CD4-positive, CD25-positive, alpha-beta regulatory T cell (primary cell): ENCODE measurements at regions not wholly inside any gene's neighbourhood (a gene's known extent, or its start where the extent isn't known, plus 50 kb on each side); places are given as distances from the start of the nearest gene placed in this dataset.

Experiments used
- ATAC-seq, 2 donors: fragments of 150-1000 bp; cut with Tn5 transposase; one replicate each; pipeline ENCODE4 v1.10.0; 2021; ENCODE audit warnings: low read depth in 2 of 2, moderate number of reproducible peaks in 2 of 2, moderate library complexity in 1 of 2
- DNase-seq, 3 donors: peaks; one replicate each; pipeline versions ENCODE4 v3.0.0 to v3.0.0-alpha.2; 2012 to 2022; ENCODE audit warnings: mixed read lengths in 1 of 3
- H3K27ac ChIP-seq: one replicate; pipeline ENCODE4 v1.7.0; 2013; ENCODE audit warnings: mild to moderate bottlenecking, low read length; ENCODE audit not compliant: insufficient read depth, poor library complexity, severe bottlenecking
- H3K27me3 ChIP-seq: one replicate; pipeline ENCODE4 v1.7.0; 2013; ENCODE audit warnings: low read length; ENCODE audit not compliant: control insufficient read depth, insufficient read depth
- H3K36me3 ChIP-seq: one replicate; pipeline ENCODE4 v1.7.0; 2013; ENCODE audit warnings: mild to moderate bottlenecking, low read length, moderate library complexity; ENCODE audit not compliant: control insufficient read depth, insufficient read depth
- H3K4me1 ChIP-seq: 2 replicates; pipeline ENCODE4 v1.7.0; 2013; ENCODE audit warnings: mild to moderate bottlenecking, low read length; ENCODE audit not compliant: insufficient read depth, control insufficient read depth, poor library complexity, severe bottlenecking
- H3K4me3 ChIP-seq: one replicate; pipeline ENCODE4 v1.7.0; 2013; ENCODE audit warnings: low read depth, mild to moderate bottlenecking, low read length, moderate library complexity
- H3K9me3 ChIP-seq, 2 experiments: 1 replicate in 1 of 2; 2 replicates in 1 of 2; pipeline ENCODE4 v1.7.0; 2013; ENCODE audit warnings: low read length in 2 of 2, mild to moderate bottlenecking in 1 of 2, moderate library complexity in 1 of 2; ENCODE audit not compliant: control insufficient read depth in 2 of 2
- H3K27ac Mint-ChIP-seq, 3 donors: one replicate each; pipeline ENCODE4 v1.8.0; 2020 to 2022; ENCODE audit warnings: mild to moderate bottlenecking in 3 of 3, mixed read lengths in 3 of 3, moderate library complexity in 2 of 3
- H3K27me3 Mint-ChIP-seq: one replicate; pipeline ENCODE4 v1.8.0; 2022; ENCODE audit warnings: mild to moderate bottlenecking, mixed read lengths
- H3K36me3 Mint-ChIP-seq: one replicate; pipeline ENCODE4 v1.8.0; 2020; ENCODE audit warnings: mixed read lengths
- H3K4me1 Mint-ChIP-seq, 4 donors: one replicate each; pipeline ENCODE4 v1.8.0; 2020 to 2022; ENCODE audit warnings: mixed read lengths in 4 of 4, mild to moderate bottlenecking in 1 of 4
- H3K4me3 Mint-ChIP-seq, 4 donors: one replicate each; pipeline ENCODE4 v1.8.0; 2020 to 2022; ENCODE audit warnings: mild to moderate bottlenecking in 4 of 4, mixed read lengths in 4 of 4, moderate library complexity in 3 of 4
- H3K9me3 Mint-ChIP-seq, 7 donors: one replicate each; pipeline ENCODE4 v1.8.0; 2020 to 2022; ENCODE audit warnings: mixed read lengths in 7 of 7, mild to moderate bottlenecking in 3 of 7, moderate library complexity in 2 of 7

DNA sequence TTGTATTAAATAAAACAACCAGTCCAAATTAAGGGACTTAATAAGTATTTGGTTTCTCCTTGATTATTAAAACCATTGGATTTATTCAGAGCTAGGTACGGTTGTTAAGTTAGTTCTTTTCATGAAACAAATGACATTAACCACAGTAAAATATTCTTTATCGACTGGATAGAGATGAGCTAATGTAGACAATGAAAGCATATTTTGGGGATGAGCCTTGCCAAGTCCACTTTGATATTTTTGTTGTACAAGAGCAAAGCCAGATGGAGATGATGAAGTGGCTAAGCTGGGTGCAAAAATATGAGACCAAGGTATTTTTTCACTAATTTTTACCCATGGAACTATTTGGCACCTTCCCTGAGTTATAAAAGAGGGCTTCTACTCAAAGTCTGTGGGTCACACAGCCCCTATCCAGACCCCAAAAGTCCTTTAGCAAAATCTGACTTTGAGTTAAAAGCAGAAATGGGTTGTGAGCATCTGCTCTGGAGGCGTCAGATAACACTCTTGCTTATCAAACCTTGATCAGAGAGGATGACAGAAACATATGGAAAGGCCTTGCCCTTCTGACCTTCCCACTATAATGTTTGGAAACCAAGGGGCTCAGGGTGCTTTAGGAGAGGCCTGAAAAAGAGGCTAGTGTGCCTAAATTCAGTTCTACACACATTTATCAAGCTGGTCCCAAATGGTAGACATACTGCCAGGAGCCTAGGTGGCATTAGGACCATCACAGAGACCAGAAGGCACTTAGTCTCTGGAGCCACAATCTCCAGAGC, 456.8 kb downstream of the MTX2 start:
- Mint-ChIP-seq H3K36me3 (no peaks in the 10 kb centered on the region), H3K4me3 (no peak overlapping the region)

DNA sequence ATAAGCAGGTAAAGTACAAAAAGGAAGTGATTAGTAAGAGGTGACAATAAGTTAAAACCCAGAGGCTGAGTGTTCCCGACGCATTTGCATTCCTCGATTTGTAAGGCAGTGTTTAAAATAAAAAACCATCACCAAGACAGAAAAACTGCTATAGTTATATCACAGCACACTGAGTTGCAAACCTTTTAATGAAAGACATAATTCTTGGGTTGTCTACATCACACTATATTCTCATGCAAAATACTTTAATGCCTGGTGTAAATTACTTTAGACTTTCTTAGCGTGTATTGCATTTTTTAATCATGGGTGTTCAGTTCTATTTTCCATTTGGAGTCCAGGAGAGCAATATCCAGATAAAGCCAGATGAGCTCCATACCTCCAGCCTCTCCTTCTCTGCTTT, 458.5 kb downstream of the MTX2 start:
- Mint-ChIP-seq H3K27me3 (no peaks in the 10 kb centered on the region), H3K36me3 (no peaks in the 10 kb centered on the region), H3K4me1 (no peaks in the 10 kb centered on the region), H3K9me3 (no peaks in the 10 kb centered on the region), H3K27ac (no peak overlapping the region), H3K4me3 (no peak overlapping the region)
- DNase-seq: no peak
- Histone ChIP-seq H3K27me3 (no peaks in the 10 kb centered on the region), H3K36me3 (no peaks in the 10 kb centered on the region), H3K4me3 (no peak overlapping the region), H3K27ac (no peak overlapping the region), H3K4me1 (no peaks in the 10 kb centered on the region), H3K9me3 (no peaks in the 10 kb centered on the region)
- no peak for ATAC-seq

More for the DNA sequence above, 456.8 kb downstream of the MTX2 start:
- no peak for ATAC-seq
- H3K9me3 Mint-ChIP-seq: peaks cover 0 to 4% (median 1%) of the 10 kb centered on the region in 7 donors
- no peak overlapping the region for H3K4me3 ChIP-seq
- H3K4me1 ChIP-seq: no peaks in the 10 kb centered on the region
- no peak for DNase-seq
- H3K9me3 ChIP-seq: no peaks in the 10 kb centered on the region
- peaks cover 4% of the 10 kb centered on the region for H3K27me3 ChIP-seq
- H3K4me1 Mint-ChIP-seq: no peaks in the 10 kb centered on the region
- no peaks in the 10 kb centered on the region for H3K36me3 ChIP-seq
- H3K27me3 Mint-ChIP-seq: no peaks in the 10 kb centered on the region
- no peak overlapping the region for H3K27ac ChIP-seq
- H3K27ac Mint-ChIP-seq: no peak overlapping the region

DNA sequence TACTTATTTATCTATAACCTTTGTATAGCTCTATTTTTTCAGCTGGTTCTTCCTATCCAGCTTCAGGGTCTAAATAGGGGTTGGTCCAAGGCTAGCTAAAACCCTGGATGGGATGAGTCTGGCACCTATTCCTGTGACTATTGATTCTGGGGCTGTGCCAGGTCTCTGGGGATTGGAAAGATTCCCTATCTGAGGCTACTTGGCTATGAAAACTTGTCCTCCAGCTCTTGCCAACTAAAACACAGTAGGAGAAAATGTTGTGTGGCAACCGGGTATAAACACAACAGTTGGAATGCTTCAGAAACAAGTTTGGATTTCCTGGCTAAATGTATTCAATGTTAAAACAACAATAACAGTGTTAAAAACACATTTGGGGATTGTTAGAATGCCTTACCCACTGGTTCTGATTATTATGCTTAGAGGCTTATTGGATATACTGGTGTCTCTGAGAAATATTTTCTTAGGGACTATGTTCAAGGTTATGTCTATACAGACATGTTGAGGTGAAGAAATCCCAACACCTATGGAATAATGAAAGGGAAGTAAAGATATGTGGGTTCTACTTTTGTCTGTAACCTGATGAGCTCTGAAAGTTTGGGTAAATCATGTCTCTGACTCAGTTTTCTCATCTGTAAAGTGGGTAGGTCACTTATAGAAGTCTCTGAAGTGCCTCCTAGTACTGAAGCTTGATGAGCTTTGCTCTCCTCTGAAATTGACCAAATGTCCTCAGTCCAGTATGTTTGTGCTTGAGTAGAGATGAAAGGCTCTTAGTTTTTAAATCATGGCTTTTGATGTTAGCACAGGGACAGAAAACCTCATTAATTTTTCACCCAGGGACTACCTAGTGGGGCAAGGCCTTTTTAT, 460.7 kb downstream of the MTX2 start:
- Mint-ChIP-seq H3K27me3 (no peaks in the 10 kb centered on the region), H3K27ac (no peak overlapping the region), H3K9me3 (no peaks in the 10 kb centered on the region), H3K4me3 (no peak overlapping the region), H3K4me1 (no peaks in the 10 kb centered on the region), H3K36me3 (no peaks in the 10 kb centered on the region)
- ATAC-seq (no peak), DNase-seq (no peak)
- H3K36me3 ChIP-seq: no peaks in the 10 kb centered on the region
- no peaks in the 10 kb centered on the region for H3K9me3 ChIP-seq
- no peaks in the 10 kb centered on the region for H3K4me1 ChIP-seq
- no peak overlapping the region for H3K27ac ChIP-seq
- no peaks in the 10 kb centered on the region for H3K27me3 ChIP-seq
- H3K4me3 ChIP-seq: no peak overlapping the region

DNA sequence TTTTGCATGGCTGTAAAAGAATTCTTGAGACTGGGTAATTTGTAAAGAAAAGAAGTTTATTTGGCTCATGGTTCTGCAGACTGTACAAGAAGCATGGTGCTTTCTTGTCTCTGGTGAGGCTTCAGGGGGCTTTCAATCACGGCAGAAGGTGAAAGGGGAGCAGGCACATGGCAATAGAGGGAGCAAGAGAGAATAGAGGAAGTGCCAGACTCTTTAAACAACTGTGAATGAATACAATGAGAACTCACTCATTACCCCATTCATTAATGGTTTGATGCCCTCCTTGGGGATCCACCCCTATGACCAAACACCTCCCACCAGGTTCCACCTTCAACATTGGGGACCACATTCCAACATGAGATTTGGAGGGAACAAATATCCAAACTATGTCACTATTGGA, 463.5 kb downstream of the MTX2 start:
- H3K27me3 ChIP-seq: no peaks in the 10 kb centered on the region
- Mint-ChIP-seq H3K27ac (no peak overlapping the region), H3K27me3 (no peaks in the 10 kb centered on the region), H3K4me3 (no peak overlapping the region), H3K36me3 (no peaks in the 10 kb centered on the region), H3K4me1 (no peaks in the 10 kb centered on the region), H3K9me3 (no peaks in the 10 kb centered on the region)
- H3K9me3 ChIP-seq: no peaks in the 10 kb centered on the region
- no peaks in the 10 kb centered on the region for H3K36me3 ChIP-seq
- H3K4me3 ChIP-seq: no peak overlapping the region
- DNase-seq (no peak), ATAC-seq (no peak)
- no peaks in the 10 kb centered on the region for H3K4me1 ChIP-seq
- H3K27ac ChIP-seq: no peak overlapping the region

DNA sequence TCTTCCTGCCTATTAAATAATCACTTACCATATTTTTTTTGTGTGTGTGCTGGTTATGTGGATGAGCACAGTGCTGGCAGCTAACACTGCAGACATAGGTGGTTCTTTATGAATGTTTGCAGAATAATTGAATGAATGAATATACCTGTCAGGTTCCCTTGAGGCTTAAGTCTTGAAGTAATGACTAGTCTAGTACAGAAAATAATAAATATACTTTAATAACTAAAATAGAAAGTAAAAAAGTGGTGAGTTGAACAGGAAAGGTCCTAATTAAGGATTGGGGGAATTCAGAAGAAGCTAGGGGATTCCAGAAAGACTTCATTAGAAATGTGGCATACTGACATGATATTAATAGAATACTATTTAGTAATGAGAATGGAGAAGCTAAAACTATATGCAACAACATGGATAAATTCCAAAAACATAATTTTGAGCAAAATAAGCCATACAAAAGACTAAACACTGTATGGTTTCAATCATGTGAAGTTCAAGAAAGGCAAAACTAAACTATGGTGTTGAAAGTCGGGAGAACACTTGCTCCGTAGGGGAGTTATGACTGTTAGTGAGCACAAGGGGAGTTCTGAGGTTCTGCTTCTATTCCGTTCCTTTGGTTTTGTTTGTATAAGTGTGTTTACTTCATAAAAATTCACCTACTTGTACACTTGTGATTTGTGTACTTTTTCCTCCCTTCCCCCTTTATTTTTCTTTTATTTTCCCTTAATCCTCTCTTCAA, 464.6 kb downstream of the MTX2 start:
- H3K4me3 ChIP-seq: no peak overlapping the region
- no peaks in the 10 kb centered on the region for H3K36me3 Mint-ChIP-seq
- no peak for ATAC-seq
- H3K27ac ChIP-seq: no peak overlapping the region
- H3K27me3 ChIP-seq: no peaks in the 10 kb centered on the region
- no peaks in the 10 kb centered on the region for H3K9me3 ChIP-seq
- H3K27ac Mint-ChIP-seq: no peak overlapping the region
- no peak for DNase-seq
- no peaks in the 10 kb centered on the region for H3K4me1 ChIP-seq
- H3K4me3 Mint-ChIP-seq: no peak overlapping the region
- no peaks in the 10 kb centered on the region for H3K36me3 ChIP-seq
- H3K9me3 Mint-ChIP-seq: no peaks in the 10 kb centered on the region
- no peaks in the 10 kb centered on the region for H3K4me1 Mint-ChIP-seq
- no peaks in the 10 kb centered on the region for H3K27me3 Mint-ChIP-seq

DNA sequence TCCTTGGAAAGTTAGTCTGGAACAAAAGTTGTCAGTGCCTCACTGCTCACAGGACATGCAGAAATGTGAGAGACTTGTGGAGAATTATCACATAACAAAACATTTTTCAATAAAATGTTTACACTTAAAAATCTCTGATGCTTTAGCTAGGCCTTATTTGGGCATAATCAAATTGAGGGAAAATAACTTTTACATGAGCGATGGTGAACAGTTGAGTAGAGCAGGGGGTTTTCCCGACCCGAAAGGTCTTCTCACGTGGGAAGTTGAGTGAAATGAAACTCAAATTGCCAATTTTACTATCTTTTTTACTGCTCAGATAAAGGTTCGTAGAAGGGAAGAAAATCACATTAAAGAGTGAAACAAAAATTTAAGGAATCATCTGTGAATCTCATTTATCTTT, 465.6 kb downstream of the MTX2 start:
- H3K36me3 ChIP-seq: no peaks in the 10 kb centered on the region
- no peaks in the 10 kb centered on the region for H3K4me1 ChIP-seq
- no peaks in the 10 kb centered on the region for H3K27me3 ChIP-seq
- Mint-ChIP-seq H3K27ac (no peak overlapping the region), H3K4me3 (no peak overlapping the region), H3K9me3 (no peaks in the 10 kb centered on the region), H3K4me1 (no peaks in the 10 kb centered on the region), H3K27me3 (no peaks in the 10 kb centered on the region), H3K36me3 (no peaks in the 10 kb centered on the region)
- H3K27ac ChIP-seq: no peak overlapping the region
- ATAC-seq (no peak), DNase-seq (no peak)
- no peak overlapping the region for H3K4me3 ChIP-seq
- no peaks in the 10 kb centered on the region for H3K9me3 ChIP-seq

DNA sequence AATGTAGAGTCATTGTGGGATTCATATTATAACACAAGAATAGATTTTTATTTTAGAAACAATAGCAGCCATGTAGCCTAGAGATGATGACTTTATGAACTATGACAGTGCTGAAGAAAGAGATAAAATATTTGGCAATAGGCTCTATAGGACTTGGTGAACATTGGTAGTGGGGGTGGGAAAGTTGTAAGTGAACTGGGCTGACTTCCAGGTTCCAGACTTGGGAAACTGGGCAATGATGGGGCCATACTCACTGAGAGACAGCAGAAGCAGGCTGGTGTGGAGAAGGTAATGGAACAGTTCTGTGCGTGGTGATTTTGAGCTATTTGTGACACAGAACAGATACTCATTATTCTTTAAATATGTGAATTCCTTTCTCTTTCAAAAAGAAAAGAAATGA, 470.3 kb upstream of the HNRNPA3 start:
- no peak overlapping the region for H3K4me3 Mint-ChIP-seq
- no peaks in the 10 kb centered on the region for H3K36me3 ChIP-seq
- peaks cover 3% of the 10 kb centered on the region for H3K27me3 ChIP-seq
- H3K27me3 Mint-ChIP-seq: peaks cover 8% of the 10 kb centered on the region
- DNase-seq: no peak
- no peak overlapping the region for H3K27ac Mint-ChIP-seq
- no peak overlapping the region for H3K27ac ChIP-seq
- no peaks in the 10 kb centered on the region for H3K36me3 Mint-ChIP-seq
- H3K4me1 ChIP-seq: no peaks in the 10 kb centered on the region
- ATAC-seq: no peak
- H3K4me3 ChIP-seq: no peak overlapping the region
- peaks cover 0 to 2% (median 0%) of the 10 kb centered on the region in 7 donors for H3K9me3 Mint-ChIP-seq
- no peaks in the 10 kb centered on the region for H3K4me1 Mint-ChIP-seq
- H3K9me3 ChIP-seq: no peaks in the 10 kb centered on the region
